Thyroid gland (tissue), 4 donors: ENCODE measurements at regions not wholly inside any gene's neighbourhood (a gene's known extent, or its start where the extent isn't known, plus 50 kb on each side); places are given as distances from the start of the nearest gene placed in this dataset.

Source experiments
- CTCF ChIP-seq, 6 experiments: fragments of 200-600 bp in 3 of 6; fragments of 450-650 bp in 3 of 6; sonication (generic) in 3 of 6; IDR thresholded peaks; one replicate each; pipeline ENCODE4 v1.5.1; 2016 to 2019; ENCODE audit warnings: antibody characterized with exemption in 6 of 6, mild to moderate bottlenecking in 2 of 6, inconsistent platforms in 1 of 6, moderate library complexity in 1 of 6
- POLR2A ChIP-seq, 2 donors: fragments of 450-650 bp; IDR thresholded peaks; one replicate each; pipeline ENCODE4 v1.6.1; 2017; ENCODE audit warnings: antibody characterized with exemption in 2 of 2, mild to moderate bottlenecking in 2 of 2, moderate library complexity in 1 of 2

- TF ChIP-seq CTCF (IDR thresholded peaks at IDR 0.05), result no peak
- TF ChIP-seq POLR2A (IDR thresholded peaks at IDR 0.05), result no peak
These were observed 551.0 kb upstream of the LRATD1 start for GRCh38 chr2:14081521-14081920.
